Islet of Langerhans (tissue), 1 donor: ENCODE measurements at regions not wholly inside any gene's neighbourhood (a gene's known extent, or its start where the extent isn't known, plus 50 kb on each side); places are given as distances from the start of the nearest gene placed in this dataset.
A peak's percentile ranks its signal among the peaks of the same experiment; 100 is the strongest.

Experiments used
- FAIRE-seq: peaks from one replicate; lab custom pipeline; 2011; peaks lifted over from hg19 to GRCh38; lab: Jason Lieb, UNC

GRCh38 chr6:140897349-140897748 is 1235.4 kb upstream of the GJE1 start:
- FAIRE-seq, result no peak

- no peak for FAIRE-seq
These were observed 1239.3 kb upstream of the GJE1 start for GRCh38 chr6:140893432-140893831.

- no peak for FAIRE-seq
These were observed 1252.8 kb upstream of the GJE1 start for GRCh38 chr6:140879946-140880345.

- no peak for FAIRE-seq
These were observed 1258.7 kb upstream of the GJE1 start for GRCh38 chr6:140874066-140874465.

GRCh38 chr6:140872885-140873284 is 1259.8 kb upstream of the GJE1 start:
- FAIRE-seq, result no peak

GRCh38 chr6:140871911-140872310 is 1260.8 kb upstream of the GJE1 start:
- FAIRE-seq, result no peak

GRCh38 chr6:140867336-140867735 is 1265.4 kb upstream of the GJE1 start:
- no peak for FAIRE-seq

GRCh38 chr6:140858381-140858971 is 1274.2 kb upstream of the GJE1 start:
- FAIRE-seq, result peak; percentile 99

GRCh38 chr6:140857739-140858380 is 1274.9 kb upstream of the GJE1 start:
- FAIRE-seq, result peak; percentile 98

GRCh38 chr6:140855520-140855919 is 1277.2 kb upstream of the GJE1 start:
- no peak for FAIRE-seq

GRCh38 chr6:140854318-140854717 is 1278.4 kb upstream of the GJE1 start:
- no peak for FAIRE-seq

- FAIRE-seq, result no peak
These were observed 1282.3 kb upstream of the GJE1 start for GRCh38 chr6:140850438-140850837.

GRCh38 chr6:140849456-140849855 is 1283.3 kb upstream of the GJE1 start:
- FAIRE-seq, result no peak

GRCh38 chr6:140847262-140847645 is 1285.5 kb upstream of the GJE1 start:
- peak; percentile 21 for FAIRE-seq

- peak; percentile 27 for FAIRE-seq
These were observed 1286.0 kb upstream of the GJE1 start for GRCh38 chr6:140846503-140847261.

- FAIRE-seq, result no peak
These were observed 1287.0 kb upstream of the GJE1 start for GRCh38 chr6:140845701-140846100.

- no peak for FAIRE-seq
These were observed 1288.6 kb upstream of the GJE1 start for GRCh38 chr6:140844167-140844566.

GRCh38 chr6:140833408-140833807 is 1299.3 kb upstream of the GJE1 start:
- no peak for FAIRE-seq

GRCh38 chr6:140830666-140831065 is 1302.1 kb upstream of the GJE1 start:
- no peak for FAIRE-seq

GRCh38 chr6:140828856-140829255 is 1303.9 kb upstream of the GJE1 start:
- FAIRE-seq, result no peak

- peak; percentile 49 for FAIRE-seq
These were observed 1305.1 kb upstream of the GJE1 start for GRCh38 chr6:140827593-140827992.

GRCh38 chr6:140825731-140826130 is 1307.0 kb upstream of the GJE1 start:
- no peak for FAIRE-seq

GRCh38 chr6:140824595-140824994 is 1308.1 kb upstream of the GJE1 start:
- FAIRE-seq, result peak; percentile 13

GRCh38 chr6:140821196-140821595 is 1311.5 kb upstream of the GJE1 start:
- no peak for FAIRE-seq
